Stimulated activated CD4-positive, alpha-beta T cell treated with anti-CD3 and anti-CD28 coated beads, Interleukin-15, amount 100 ng/mL, for 1 hour (primary cell): ENCODE measurements at regions not wholly inside any gene's neighbourhood (a gene's known extent, or its start where the extent isn't known, plus 50 kb on each side); places are given as distances from the start of the nearest gene placed in this dataset.
A peak's percentile ranks its signal among the peaks of the same experiment; 100 is the strongest.

ENCODE experiments used
- DNase-seq, 2 donors: peaks; one replicate each; pipeline ENCODE4 v3.0.0-alpha.2; 2020; ENCODE audit warnings: low read depth in 1 of 2, low spot score in 1 of 2

DNA sequence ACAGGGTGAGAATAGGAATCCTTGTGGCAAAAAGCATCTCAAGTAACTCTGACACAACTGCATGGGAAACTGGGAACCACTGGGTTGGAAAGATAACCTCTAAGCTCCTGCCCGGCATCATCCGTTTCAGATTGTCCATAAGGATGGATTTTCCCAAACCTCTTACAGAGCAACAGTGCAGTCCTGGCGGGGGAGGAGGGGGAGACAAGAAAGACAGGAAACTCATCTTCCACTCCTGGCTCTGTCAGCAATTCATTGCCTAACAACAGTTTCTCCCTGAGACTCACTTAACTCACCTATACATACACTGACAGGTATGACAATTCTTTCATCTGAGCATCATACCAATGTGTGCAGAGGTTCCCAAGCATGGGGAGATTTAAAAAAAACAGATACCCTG, 279.0 kb downstream of the RPLP1 start:
- DNase-seq: no peak

DNA sequence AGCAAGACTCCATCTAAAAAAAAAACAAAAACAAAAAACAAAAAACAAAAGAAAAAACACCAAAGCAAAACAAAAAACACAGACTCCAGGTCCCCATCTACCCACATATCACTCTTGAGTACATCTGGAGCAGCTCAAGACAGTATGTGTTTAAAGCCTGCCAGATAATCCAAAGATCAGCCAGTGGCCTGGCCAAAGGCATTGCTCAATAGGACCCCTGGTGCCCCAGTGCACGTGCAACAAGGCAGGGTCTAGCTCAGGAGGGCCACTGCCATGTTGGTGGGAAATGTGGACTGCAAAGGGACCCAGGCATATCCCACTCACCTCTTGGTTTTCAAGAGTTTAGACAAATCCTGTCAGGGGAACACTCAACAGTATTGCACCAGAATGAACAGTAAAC, 279.5 kb downstream of the RPLP1 start:
- DNase-seq: no peak

DNA sequence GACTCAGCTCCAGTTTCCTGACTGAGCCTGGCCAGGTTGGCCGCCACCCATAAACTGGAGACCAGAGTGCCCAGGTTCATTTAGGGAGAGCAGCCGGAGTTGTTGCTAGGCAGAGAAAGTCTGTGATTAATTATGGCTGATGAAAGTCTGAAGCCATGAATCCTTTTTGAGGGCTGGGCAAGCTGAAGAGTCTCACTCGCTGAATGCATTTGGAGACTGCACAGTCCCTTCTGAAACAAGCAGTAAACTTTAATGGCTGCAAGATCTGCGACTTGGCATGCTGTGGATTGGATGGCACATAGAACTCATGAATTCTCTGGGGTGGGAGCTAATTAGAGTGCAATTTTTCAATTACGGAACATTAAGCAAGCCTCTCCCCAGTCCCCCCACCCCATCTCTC, 282.1 kb downstream of the RPLP1 start:
- no peak for DNase-seq

DNA sequence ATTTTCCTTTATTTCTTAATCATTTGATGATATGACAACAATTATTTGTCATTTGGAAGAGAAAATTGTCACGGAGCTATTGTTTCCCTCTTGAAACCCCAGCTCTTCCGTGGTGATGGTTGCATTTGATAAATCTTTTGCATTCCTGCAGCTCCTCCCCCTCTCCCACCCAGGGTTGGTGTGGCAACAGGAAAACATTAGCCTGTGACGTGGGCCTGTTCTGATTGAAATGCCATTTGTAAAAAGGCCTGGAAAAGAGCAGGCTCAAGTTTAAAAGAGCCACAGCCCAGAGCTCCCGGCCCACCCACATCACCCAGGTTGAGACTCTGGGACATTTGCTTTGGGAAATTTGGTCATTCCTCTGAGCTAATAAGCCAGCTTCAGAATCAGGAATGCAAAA, 282.5 kb downstream of the RPLP1 start:
- DNase-seq: no peak

DNA sequence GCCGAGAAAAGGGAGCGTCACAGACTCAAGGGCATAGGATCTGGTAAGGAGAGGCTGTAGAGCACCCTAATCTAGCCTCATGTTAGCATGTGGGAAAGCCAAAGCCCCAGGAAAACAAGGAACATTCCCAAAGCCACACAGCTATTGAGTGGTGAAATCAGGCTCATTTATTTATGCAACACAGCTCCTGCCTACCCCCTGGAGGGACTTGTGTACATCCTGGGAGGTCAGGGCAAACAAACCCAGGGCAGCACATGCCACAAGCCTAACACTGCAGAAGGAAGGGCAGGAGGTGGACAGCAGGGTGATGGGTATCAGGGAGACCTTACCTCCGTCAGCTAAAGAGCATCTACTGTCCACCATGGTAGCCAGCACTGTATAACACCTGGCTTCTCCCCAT, 283.5 kb downstream of the RPLP1 start:
- DNase-seq: no peak

DNA sequence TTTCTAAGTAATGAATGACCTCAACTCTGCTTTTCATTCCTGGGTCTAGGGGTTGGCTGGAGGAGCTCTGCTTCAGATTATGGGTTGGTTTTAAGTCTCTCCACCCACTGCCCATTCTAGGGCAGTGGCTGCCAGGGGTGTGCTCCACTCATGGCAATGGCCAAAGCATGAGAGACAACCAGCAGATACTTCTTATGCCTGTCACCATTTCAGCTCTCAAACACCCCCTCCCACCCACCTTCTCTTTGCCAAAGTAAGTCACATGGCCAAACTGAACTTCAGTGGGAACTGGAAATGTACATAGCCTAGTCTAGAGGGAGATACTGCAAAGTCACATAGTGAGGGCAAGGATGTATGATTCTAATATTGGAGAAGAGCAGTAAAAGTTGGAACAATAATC, 285.3 kb downstream of the RPLP1 start:
- no peak for DNase-seq

DNA sequence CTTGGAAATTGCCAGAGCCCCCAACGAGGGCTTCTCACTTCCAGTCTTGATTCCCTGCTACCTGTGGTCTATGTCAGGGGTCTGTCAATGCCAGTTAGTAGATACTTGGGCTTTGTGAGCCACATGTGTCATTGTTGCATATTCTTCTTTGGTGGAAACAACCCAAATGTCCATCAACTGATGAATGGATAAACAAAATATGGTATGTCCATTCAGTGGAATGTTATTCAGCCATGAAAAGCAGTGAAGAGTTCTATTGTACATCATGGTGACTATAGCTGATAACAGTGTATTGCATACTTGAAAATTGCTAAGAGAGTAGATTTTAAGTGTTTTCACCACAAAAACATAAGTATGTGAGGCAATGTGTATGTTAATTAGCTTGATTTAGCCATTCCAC, 288.1 kb downstream of the RPLP1 start:
- no peak for DNase-seq

DNA sequence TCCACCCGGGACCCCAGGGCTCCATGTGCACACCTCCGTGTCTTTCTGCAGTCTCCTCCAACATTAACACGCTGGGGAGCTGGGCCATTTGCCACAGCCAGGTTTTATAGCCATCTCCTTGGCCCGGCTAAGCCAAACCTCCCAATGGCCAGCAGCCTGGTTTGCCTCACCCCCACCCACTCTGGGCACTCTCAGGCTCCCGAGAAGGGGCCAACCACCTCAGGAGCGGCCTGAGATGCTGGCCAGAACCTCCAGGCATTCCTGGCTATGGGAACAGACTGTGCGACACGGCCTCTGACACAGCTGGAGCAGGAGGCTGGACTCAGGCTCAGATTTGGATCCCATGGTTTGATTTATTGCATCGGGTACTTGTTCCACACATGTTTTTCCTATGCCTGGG, 289.7 kb downstream of the RPLP1 start:
- no peak for DNase-seq

DNA sequence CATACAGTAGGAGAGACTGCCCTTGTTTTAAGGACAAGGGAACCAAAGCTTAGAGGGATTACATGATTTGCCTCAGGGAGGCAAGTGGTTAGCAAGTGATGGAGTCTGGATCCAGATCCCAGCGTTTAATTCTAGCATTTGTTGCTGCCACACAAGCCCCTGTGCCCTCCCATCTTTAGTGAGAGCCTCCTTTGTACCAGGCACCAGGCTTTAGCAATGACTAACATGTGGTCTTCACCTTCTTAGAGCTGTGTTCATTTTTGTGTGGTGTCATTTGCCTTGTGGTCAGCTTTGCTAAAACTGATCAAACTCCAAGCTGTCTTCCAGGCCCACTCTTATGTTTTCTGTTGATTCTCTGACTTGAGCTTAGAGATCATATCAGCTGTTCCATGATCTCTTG, 290.5 kb downstream of the RPLP1 start:
- DNase-seq: no peak

DNA sequence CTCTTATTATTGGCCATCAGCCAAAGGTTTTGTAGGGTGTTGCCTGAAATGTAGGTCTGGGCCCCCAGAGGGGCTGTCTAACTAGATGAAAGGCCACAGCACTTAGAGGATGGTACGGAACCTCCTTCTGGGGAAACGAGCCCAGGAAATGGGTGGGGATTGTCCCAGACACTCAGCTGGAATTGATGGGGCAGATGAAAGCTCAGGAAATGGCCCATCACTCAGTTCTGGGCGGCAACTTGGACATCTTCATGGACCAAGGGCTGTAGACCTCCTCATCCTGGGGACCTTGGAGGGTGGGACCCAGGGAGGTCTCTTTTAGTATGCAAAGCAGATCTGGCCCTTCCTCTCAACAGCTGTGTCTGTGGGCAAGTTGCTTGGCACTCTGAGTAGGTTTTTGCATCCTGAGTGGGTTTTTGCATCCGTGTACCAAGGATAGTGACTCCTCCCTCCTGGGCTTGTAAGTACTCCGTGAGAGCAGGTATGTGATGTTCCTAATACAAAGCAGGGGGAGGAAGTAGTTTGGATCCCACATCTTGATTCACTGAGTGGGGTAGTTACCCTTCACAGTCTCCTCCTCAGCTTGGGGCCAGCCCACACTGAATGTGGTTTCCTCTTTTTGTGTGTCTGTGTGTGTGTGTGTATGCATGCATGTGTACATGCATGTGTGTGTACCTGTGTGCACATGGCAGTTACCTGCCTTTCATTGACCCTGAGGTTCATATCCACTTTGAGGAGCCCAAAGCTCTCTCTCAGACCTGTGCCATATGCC, 292.0 kb downstream of the RPLP1 start:
- DNase-seq: no peak

DNA sequence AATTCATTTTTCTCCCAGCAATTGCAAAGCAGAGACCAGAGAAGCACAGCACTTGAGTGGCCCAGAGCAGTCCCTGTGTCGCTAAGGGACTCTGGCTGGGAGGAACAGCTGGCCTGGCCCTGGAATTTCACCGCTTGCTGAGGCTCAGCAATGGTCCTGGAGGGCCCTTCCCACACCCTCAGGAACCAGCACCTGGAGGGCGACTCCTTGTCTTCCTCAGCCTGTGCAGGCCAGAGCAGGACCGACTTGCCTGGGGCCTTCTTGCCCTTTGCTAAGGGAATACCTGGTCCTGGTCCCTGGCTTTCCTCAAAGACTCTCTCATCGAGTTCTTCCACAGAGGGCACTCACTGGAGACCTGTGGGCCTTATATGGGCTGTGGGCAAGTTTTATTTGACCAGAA, 294.6 kb downstream of the RPLP1 start:
- no peak for DNase-seq

DNA sequence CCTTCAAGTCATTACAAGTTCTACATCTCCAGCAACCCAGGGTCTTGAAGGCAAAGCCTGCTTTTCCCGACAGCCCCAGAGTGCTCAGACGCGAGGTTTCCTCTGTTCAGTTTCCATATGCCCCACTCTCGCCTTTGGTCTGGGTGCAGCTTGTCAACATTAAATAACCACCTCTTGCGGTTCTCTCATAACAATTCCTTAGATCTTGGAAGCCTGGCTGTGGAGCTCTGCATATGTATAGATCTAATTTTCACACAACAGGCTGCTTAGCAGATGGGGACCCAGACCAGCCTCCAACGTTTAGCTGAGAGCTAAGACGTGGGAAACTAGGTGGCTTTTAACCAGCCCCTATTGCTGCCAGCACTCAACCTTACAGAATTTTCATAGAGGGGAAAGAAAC, 295.5 kb downstream of the RPLP1 start:
- no peak for DNase-seq

DNA sequence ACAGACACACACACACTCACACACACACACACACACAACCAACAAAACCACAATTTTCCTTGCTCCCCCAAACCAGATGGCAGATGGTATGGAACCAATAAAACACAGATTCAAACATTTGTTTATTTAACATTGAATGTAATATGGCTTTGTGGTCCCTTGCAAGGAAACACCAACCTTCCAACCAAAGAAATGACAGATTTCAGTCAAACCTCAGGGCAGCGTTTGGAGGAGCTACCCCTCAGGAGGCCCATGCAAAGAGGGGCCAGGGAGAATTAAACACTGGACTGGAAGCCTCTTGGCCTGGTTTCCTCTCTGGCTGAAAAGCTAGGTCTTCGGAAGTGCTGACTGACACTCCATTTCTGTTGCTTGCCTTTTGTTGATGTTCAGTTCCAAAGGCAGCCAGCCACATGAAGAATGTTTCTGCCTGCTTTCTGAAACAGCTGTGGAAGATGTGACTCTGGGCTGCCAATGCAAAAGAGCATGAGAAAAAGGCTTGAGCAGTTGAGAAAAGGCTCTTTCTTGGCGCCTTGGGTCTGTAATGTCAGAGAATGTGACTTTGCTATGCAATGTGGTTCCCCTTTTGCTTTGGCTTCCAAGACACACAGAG, 296.1 kb downstream of the RPLP1 start:
- no peak for DNase-seq

DNA sequence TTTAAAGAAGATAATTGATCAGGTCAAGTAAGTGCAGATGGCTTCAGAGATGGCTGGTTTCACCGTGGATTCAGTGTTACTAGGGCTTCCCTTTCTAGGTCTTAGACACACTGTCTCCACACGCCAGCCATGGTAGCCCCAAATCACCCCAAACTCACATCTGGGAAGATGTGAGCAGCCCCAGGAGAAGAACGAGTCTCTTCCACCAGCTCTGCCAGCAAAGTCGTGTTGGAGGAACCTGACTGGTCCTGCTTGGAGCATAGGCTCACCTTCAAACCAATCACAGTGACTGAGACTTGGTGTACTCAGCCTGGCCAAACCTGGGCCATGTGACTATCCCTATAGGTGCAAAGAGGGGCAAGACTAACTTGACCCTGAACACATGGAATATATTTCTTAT, 296.7 kb downstream of the RPLP1 start:
- no peak for DNase-seq

DNA sequence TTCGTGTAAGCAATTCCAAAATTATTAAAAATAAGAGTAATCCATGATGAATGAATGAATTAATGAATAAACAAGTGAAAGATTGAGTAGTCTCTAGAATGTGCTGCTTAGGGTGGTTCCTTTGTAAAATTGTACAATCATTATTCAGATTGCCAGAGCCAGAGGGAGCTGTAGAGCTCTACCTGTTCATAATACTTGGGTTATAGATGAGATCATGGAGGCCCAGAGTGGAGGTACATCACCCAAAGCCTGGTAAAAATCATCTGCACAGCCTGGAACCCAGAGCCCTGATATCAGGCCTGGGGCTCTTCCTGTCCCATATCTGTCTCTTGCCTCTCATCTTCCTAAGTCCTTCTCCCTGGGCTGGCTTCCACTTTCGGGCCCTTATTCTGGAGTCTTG, 297.2 kb downstream of the RPLP1 start:
- DNase-seq: no peak

DNA sequence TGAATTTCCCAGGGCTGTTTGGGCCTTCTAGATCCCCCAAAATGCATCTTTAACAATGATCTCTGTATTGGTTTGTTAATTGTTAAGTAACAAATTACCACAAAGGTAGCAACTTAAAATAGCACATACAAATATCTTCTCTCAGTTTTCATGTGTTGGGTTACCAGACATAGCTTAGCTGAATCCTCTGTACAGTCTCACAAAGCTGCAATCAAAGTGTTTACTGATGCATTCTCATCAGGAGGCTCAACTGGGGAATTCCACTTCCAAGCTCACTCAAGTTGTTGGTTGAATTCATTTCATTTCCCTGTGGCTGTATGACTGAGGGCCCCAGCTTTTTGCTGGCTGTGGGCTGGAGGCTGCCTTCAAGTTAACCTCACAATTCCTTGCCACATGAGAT, 297.6 kb downstream of the RPLP1 start:
- DNase-seq: no peak

DNA sequence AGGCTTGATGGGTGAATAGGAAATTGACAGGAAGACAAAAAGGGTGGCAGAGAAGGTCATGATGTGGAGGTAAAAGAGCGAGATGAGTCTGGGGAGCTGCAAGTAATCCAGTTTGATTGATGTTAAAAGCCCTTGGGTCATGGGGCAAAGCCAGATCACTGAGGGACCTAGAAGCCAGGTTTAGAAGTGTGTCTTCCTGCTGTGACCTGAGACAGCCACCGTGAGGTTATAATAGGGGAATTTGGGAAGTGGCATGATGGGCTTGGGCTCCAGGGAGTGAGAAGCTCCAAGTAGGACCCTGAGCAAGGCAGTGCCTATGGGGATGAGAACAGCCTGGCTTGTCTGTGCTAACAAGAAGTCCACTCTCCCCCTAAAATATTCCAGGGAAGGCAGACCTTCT, 298.5 kb downstream of the RPLP1 start:
- DNase-seq: no peak

DNA sequence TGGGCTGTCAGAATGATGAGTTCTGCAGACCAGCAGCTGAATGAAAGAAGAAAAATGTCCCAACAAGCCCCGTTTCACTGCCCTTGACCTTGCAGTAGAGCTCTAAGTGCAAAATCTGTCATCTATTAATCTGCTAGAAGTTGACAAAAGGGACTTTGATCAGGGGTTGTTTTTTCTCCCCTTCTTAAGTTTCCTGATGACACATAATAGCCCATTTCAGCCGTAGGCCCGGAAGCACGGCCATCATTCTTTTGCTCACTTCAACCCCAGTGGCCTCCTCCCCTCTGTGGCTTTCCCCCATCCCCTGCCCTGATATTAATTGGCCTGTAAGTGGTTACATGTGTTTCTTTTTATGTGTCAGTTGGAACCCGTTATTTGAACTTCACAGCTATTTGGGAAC, 298.9 kb downstream of the RPLP1 start:
- no peak for DNase-seq

DNA sequence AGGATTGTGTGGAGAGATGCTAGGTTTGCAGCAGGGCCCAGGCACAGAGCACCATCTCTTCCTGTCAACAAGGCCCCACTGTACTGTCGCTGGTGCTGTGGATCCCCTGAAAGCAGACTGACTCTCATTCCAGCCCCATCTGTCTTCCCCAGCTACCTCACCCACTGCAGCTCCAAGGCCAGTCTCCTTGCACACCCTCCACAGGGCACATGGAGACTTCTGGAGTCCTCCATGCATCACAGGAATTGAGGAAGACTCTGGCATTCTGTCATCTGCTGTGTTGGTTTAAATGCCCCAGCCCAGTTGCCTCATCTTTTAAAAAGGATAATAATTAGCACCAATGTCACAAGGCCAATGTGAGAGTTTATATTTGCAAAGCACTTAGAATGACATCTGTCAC, 301.2 kb downstream of the RPLP1 start:
- no peak for DNase-seq

DNA sequence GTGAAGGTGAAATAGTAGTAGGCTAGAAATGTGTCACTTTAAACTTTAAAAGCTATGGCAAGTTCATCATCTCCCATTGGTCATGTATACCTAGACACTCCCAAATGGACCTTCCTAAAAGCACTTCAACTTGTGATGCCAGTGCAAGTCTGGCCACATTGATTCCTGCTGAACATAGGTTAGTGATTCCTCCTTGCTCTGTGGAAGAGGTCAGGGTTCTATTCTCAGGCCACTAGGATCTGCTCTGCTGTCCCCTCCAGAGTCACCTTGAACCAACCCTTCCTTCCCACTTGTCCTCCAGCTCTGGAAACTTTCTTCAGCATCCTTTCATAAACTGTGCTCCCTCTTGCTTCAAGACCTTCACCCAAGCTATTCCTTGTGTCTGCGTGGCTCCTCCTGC, 301.7 kb downstream of the RPLP1 start:
- DNase-seq: no peak

DNA sequence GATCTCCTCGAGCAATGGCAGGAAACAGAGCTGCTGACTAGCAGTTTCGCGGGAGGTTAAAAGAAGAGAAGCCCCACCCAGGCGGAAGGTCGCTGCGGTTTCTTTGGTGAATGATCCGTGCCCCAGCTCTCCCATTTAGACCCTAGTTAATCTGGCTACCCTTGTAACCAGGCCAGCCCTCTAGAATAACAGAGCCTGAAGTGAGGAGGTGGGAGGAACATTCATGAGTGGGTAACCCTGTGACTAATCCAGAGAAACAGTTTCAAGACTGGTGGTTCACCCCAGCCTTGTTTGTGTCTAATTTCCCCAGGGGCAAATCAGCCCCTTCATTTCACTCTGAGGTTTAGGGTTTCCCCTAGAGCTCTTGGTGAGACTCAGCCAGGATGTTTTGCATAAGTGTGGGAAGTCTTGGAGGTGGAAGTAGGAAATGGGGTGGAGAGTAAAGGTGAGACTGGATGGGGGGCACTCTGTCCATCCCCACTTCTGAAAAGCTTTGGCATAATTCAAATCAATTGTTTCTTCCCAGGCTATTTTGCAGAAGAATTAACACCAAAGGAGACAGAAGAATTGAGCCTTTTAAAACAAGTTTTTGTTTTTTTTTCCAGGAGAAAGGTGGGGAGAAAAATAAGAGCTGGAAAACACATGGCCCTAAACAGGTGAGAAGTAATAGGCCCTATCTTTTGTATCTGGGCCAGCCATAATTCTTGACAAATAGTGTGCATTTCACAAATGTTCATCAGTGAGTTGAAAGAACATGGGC, 303.1 kb downstream of the RPLP1 start:
- peak; percentile 38 to 60 for DNase-seq

DNA sequence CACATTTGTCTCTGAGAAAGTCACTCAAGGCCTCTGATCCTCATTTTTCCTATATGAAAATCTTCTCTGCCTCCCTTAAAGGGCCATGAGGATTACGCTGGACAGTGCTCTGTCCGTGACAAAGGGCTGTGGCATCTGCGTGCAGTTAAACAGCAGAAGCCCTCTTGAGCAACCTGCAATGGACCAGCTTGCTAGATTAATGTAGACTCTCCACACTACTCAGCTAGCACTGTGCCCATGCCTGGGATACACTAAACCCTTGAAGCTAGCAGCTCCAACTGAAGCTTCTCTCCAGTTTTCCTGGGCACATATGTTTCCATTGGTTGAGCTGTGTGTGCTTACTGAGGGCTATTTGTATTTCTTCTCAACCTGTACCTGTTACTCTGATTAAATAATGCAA, 303.8 kb downstream of the RPLP1 start:
- no peak for DNase-seq
